Neural crest cell (in vitro differentiated cells): ENCODE measurements at regions not wholly inside any gene's neighbourhood (a gene's known extent, or its start where the extent isn't known, plus 50 kb on each side); places are given as distances from the start of the nearest gene placed in this dataset.
"Not testable (repeated sequence)": the region's sequence is repeated elsewhere in the genome, so short reads cannot be mapped to it uniquely, and the experiment has no call there.

ENCODE experiments used
- DNase-seq: peaks from one replicate; pipeline ENCODE4 v3.0.0; 2021; ENCODE audit warnings: low read depth, mixed read lengths, low spot score
- H3K27ac Mint-ChIP-seq: one replicate; pipeline ENCODE4 v1.8.0; 2021; ENCODE audit warnings: mild to moderate bottlenecking, mixed read lengths; ENCODE audit not compliant: unreplicated experiment
- H3K27me3 Mint-ChIP-seq: 2 replicates; pipeline ENCODE4 v1.8.0; 2021; ENCODE audit warnings: low read depth, mild to moderate bottlenecking, mixed read lengths
- H3K36me3 Mint-ChIP-seq: 2 replicates; pipeline ENCODE4 v1.8.0; 2021; ENCODE audit warnings: low read depth, mild to moderate bottlenecking, mixed read lengths
- H3K4me1 Mint-ChIP-seq: 2 replicates; pipeline ENCODE4 v1.8.0; 2021; ENCODE audit warnings: mixed read lengths
- H3K4me3 Mint-ChIP-seq: one replicate; pipeline ENCODE4 v1.8.0; 2021; ENCODE audit warnings: mild to moderate bottlenecking, mixed read lengths
- H3K9me3 Mint-ChIP-seq: 2 replicates; pipeline ENCODE4 v1.8.0; 2021; ENCODE audit warnings: mixed read lengths
- TF ChIP-seq, protein P1 (sequence below): fragments of 200-600 bp; sonication (generic); conservative IDR thresholded peaks from 2 replicates; pipeline ENCODE4 v1.5.0; 2021; ENCODE audit warnings: antibody characterized with exemption, mild to moderate bottlenecking

DNA sequence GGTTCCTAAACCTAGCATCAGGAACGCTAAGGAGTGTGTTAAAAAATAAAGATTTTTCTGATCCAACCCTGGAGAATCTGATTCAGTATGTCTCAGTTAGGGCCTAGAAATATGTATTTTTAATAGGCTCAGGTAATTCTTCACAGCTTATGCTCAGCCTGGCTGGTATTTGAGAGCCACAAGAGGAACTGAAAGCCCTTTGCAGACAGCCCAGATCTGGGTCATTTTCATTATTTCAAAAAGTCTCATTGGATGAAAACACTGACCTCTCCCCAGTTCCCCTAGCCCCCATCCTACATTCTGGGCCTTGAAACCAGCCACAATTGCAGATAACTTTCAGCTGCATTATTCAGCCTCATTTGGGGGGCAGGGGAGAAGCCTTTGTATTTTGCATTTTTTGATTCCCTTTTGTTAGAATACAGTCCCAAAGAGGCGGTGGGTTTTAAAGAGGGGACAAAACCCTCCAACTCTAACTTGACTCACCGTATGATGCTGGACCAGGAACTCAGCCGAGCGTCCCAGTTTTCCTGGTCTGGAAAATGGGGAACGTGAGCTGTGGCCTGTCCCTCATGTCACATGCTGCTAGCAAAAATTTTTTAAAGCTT, 66.0 kb upstream of the LARGE1 start:
- Mint-ChIP-seq H3K27ac (no peak overlapping the region), H3K9me3 (no peaks in the 10 kb centered on the region), H3K36me3 (no peaks in the 10 kb centered on the region), H3K4me3 (no peak overlapping the region), H3K4me1 (no peaks in the 10 kb centered on the region), H3K27me3 (no peaks in the 10 kb centered on the region)
- TF ChIP-seq, protein P1, sequence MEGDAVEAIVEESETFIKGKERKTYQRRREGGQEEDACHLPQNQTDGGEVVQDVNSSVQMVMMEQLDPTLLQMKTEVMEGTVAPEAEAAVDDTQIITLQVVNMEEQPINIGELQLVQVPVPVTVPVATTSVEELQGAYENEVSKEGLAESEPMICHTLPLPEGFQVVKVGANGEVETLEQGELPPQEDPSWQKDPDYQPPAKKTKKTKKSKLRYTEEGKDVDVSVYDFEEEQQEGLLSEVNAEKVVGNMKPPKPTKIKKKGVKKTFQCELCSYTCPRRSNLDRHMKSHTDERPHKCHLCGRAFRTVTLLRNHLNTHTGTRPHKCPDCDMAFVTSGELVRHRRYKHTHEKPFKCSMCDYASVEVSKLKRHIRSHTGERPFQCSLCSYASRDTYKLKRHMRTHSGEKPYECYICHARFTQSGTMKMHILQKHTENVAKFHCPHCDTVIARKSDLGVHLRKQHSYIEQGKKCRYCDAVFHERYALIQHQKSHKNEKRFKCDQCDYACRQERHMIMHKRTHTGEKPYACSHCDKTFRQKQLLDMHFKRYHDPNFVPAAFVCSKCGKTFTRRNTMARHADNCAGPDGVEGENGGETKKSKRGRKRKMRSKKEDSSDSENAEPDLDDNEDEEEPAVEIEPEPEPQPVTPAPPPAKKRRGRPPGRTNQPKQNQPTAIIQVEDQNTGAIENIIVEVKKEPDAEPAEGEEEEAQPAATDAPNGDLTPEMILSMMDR, result no peak
- DNase-seq, result no peak

DNA sequence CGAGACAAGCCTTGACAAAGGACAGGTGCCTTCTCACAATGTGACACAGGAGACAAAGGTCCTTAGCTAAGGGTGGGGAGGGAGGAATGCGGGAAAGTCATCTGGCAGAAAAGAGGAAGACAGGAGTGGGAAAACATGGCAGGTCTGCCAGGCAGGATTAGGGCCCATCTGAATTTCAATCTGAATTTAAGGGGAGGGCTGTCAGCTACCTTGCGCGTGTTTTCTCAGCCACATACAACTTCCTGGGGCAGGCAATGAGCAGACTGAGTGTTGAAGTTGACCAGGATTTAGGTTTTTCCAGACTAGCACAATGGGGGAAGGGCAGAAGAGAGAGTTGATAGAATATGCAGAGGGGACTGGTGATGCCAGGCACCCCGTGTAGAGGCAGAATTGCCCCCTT, 66.7 kb upstream of the LARGE1 start:
- Mint-ChIP-seq H3K4me3 (no peak overlapping the region), H3K27ac (no peak overlapping the region), H3K9me3 (no peaks in the 10 kb centered on the region), H3K27me3 (peaks cover 3% of the 10 kb centered on the region), H3K4me1 (no peaks in the 10 kb centered on the region), H3K36me3 (no peaks in the 10 kb centered on the region)
- TF ChIP-seq, protein P1, result no peak
- DNase-seq, result no peak

DNA sequence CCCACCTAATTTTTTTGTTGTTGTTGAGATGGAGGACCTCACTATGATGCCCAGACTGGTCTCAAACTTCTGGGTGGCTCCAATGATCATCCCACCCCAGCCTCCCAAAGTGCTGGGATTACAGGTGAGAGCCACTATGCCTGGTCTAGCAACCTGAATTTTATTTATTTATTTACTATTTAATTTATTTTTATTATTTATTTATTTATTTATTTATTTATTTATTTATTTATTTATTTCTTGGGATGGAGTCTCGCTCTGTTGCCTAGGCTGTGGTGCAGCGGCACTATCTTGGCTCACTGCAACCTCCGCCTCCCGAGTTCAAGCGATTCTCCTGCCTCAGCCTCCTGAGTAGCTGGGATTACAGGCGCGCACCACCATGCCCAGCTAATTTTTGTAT, 69.0 kb upstream of the LARGE1 start:
- H3K9me3 Mint-ChIP-seq, H3K27ac Mint-ChIP-seq, H3K4me3 Mint-ChIP-seq, H3K4me1 Mint-ChIP-seq, DNase-seq, H3K27me3 Mint-ChIP-seq, H3K36me3 Mint-ChIP-seq: not testable (repeated sequence)

DNA sequence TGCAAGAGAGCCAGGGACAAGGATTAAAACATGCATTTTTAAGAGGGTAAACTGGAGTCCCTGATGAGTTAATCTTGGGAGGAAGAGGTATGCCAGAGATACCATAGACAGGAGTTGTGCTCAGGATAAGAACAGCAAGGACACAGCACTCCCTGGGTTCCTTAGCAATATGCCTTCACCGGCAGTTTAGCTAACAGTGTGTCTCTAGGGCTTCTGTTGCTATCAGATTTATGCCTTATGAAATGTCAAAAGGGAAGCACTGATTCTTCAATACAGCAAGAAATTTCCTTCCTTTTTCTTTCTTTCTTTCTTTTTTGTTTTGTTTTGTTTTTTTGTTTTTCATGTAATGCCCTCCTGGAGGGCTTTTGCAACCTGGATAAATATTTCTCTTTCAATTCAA, 71.3 kb upstream of the LARGE1 start:
- H3K4me1 Mint-ChIP-seq, result no peaks in the 10 kb centered on the region
- H3K36me3 Mint-ChIP-seq, result no peaks in the 10 kb centered on the region
- H3K27ac Mint-ChIP-seq, result no peak overlapping the region
- DNase-seq, result no peak
- TF ChIP-seq, protein P1, result no peak
- H3K9me3 Mint-ChIP-seq, result no peaks in the 10 kb centered on the region
- no peak overlapping the region for H3K4me3 Mint-ChIP-seq
- peaks cover 3% of the 10 kb centered on the region for H3K27me3 Mint-ChIP-seq

DNA sequence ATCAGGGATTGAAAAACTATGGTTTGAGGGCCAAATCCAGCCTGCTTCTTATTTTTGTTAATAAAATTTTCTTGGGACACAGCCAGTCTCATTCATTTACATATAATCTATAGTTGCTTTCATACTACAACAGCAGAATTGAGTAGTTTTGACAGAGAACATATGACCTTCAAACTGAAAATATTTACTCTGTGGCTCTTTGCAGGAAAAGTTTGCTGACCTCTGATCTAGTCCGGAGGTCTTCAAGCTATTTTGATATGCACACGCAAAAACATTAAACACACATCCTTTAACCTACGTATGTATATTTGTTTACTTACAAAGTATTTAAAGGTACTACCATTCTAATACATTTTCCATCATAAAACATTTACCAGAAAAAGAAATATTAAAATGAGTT, 76.5 kb upstream of the LARGE1 start:
- TF ChIP-seq, protein P1, result no peak
- Mint-ChIP-seq H3K36me3 (no peaks in the 10 kb centered on the region), H3K9me3 (peaks cover 12% of the 10 kb centered on the region), H3K4me3 (no peak overlapping the region), H3K27ac (no peak overlapping the region), H3K4me1 (no peaks in the 10 kb centered on the region), H3K27me3 (peaks cover 2% of the 10 kb centered on the region)
- DNase-seq, result no peak

DNA sequence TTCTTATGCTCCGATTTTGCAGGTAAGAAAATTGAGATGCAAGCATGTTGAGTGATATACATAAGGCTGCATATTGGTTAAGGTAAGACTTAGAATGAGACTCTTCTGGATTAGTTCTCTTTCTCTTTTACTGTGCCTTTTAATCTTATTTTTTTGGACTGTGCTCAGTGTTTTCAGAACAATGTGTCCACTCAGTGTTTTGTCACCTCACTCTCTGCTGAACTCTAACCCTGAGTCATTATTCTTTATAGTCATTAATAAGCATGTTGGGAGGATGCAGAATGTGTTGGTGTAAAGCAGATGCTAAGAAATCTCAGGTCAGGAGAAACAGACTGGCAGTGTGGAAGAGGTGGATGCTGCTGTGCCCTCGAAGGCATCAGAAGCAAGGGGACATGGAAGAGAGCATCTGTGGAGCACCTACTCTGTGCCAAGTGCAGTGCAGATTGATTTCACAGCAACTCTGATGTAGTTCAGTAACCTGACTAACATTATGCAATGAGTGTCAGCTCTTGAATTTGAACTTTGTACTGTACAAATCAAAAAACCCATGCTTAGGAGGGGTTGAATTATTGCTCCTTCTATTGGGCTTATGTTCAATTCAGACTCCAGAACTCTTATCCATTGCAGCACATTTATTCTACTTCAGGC, 80.7 kb upstream of the LARGE1 start:
- Mint-ChIP-seq H3K4me1 (peaks cover 5% of the 10 kb centered on the region), H3K27me3 (no peaks in the 10 kb centered on the region), H3K9me3 (peaks cover 14% of the 10 kb centered on the region), H3K36me3 (no peaks in the 10 kb centered on the region), H3K4me3 (no peak overlapping the region), H3K27ac (no peak overlapping the region)
- TF ChIP-seq, protein P1, result no peak
- DNase-seq, result no peak
